ENCODE measurements at regions not wholly inside any gene's neighbourhood (a gene's known extent, or its start where the extent isn't known, plus 50 kb on each side); places are given as distances from the start of the nearest gene placed in this dataset.
"Not testable (repeated sequence)": the region's sequence is repeated elsewhere in the genome, so short reads cannot be mapped to it uniquely, and the experiment has no call there.

DNA sequence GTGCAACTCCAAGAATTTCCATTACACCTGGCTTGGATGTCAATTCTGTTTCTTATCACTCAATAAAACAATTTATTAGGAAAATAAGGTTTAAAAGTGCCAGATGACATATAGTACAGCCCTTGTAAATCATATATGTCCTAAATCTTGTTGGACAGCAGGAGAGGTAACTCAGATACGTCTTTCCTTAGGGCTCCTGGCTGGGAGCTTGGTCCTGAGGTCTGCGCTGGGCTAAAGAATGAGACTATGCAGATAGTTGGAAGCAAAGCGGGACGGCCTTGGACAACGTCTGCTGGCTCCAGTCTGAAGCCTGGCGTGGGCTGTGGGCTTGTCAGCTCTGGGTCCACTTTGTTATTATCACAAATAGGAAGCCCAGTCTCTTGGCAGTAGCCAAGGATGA is 377.0 kb downstream of the DLEU7 start:
- H3K4me3 ChIP-seq (ENCODE audit: low read depth, low read length) = no peak overlapping the region
- in situ Hi-C loops (cut with HindIII; ENCODE audit: low sequenced_read_pairs) = no loop called here
- DNase-seq (ENCODE audit: low read depth) = no peak
- TF ChIP-seq, protein P1, sequence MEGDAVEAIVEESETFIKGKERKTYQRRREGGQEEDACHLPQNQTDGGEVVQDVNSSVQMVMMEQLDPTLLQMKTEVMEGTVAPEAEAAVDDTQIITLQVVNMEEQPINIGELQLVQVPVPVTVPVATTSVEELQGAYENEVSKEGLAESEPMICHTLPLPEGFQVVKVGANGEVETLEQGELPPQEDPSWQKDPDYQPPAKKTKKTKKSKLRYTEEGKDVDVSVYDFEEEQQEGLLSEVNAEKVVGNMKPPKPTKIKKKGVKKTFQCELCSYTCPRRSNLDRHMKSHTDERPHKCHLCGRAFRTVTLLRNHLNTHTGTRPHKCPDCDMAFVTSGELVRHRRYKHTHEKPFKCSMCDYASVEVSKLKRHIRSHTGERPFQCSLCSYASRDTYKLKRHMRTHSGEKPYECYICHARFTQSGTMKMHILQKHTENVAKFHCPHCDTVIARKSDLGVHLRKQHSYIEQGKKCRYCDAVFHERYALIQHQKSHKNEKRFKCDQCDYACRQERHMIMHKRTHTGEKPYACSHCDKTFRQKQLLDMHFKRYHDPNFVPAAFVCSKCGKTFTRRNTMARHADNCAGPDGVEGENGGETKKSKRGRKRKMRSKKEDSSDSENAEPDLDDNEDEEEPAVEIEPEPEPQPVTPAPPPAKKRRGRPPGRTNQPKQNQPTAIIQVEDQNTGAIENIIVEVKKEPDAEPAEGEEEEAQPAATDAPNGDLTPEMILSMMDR (IDR thresholded peaks at IDR 0.05; ENCODE audit: low read depth, low read length, missing control alignments) = no peak

DNA sequence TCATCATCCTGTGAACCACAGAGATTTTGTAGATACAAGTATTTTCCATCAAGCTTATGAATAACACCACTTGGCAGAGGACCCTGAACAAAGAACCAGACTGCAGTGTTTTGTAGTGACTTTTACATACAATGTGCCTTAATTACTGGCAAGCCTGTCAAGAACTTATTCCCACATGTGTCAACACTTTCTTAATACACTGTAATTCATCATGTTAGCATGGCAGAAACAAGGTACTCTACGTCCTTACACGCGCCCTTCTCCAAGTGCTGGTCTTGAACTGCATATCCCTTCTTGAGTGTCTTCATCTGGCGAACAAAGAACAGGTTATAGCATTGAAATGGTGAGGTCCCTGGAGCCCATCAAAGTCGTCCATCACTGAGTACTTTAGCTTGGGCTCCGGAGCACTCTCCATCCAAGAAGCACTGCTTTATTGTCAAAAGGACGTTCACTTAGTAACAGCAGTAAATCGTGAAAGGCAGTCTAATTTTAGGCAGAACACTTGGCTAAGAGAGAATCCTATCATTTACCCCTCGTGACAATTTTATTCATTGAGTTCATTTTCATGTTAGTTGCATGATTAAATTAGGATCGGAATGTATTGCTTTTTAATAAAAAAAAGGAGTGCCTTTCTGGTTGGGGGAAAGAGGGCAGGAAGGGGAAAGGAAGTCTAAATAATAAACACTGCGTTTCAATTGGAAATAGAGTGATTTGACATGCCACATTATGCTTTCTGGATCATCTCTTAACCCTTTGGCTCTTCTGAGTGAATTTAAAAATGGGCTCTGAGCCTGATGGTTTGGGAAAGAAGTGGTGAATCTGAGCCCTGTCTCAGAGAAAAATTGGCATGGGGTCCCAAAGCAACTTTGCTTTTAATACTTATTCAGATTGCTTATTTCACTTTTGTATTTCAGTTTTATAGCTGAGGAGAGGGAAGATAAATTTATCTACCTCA is 376.1 kb downstream of the DLEU7 start:
- in situ Hi-C loops (cut with HindIII; ENCODE audit: low sequenced_read_pairs) = no loop called here
- no peak for DNase-seq (ENCODE audit: low read depth)
- no peak overlapping the region for H3K4me3 ChIP-seq (ENCODE audit: low read depth, low read length)
- TF ChIP-seq, protein P1 (IDR thresholded peaks at IDR 0.05; ENCODE audit: low read depth, low read length, missing control alignments) = no peak

DNA sequence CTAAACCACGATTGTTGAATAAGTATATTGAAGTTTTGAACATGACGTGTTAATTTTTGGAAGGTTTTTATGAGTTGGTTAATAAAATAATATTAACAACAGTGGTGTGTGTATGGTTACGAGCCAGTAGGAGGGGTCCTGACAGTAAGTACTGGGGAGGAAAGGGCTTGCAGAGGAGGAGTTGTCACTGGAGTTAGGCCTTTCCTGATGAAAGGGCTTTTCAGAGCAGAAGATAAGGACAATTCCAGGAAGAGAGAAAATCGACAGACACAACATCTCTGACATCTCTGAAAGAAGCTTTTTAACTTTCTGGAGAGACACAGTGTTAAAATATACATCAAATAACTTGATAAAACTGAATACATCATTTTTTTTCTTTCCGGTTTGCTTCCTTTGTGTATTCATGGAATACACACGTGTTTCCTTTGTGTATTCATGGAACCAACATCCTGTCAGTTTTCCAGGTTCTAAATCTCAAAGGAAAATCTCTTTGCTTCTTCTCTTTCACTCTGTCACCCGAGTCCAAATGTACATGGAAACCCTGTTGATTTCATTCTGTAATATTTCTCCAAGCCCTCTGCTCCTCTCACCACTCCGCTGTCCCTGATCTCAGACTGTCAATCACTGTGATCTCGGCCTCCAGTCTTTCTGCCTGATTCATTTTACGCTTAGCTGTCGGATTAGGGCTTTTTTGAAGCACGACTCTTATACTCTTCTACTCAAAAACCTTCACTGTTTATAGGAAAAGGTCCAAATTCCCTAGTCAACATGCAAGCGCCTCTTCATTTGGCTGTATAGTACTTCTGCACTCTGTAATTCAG is 374.4 kb downstream of the DLEU7 start:
- DNase-seq (ENCODE audit: low read depth) = no peak
- TF ChIP-seq, protein P1 (IDR thresholded peaks at IDR 0.05; ENCODE audit: low read depth, low read length, missing control alignments) = no peak
- no peak overlapping the region for H3K4me3 ChIP-seq (ENCODE audit: low read depth, low read length)
- in situ Hi-C loops (cut with HindIII; ENCODE audit: low sequenced_read_pairs) = no loop called here

DNA sequence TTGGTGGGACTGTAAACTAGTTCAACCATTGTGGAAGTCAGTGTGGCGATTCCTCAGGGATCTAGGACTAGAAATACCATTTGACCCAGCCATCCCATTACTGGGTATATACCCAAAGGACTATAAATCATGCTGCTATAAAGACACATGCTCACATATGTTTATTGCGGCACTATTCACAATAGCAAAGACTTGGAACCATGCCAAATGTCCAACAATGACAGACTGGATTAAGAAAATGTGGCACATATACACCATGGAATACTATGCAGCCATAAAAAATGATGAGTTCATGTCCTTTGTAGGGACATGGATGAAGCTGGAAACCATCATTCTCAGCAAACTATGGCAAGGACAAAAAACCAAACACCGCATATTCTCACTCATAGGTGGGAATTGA is 370.4 kb downstream of the DLEU7 start:
- DNase-seq (ENCODE audit: low read depth); H3K4me3 ChIP-seq (ENCODE audit: low read depth, low read length); in situ Hi-C loops (cut with HindIII; ENCODE audit: low sequenced_read_pairs): not testable (repeated sequence)

DNA sequence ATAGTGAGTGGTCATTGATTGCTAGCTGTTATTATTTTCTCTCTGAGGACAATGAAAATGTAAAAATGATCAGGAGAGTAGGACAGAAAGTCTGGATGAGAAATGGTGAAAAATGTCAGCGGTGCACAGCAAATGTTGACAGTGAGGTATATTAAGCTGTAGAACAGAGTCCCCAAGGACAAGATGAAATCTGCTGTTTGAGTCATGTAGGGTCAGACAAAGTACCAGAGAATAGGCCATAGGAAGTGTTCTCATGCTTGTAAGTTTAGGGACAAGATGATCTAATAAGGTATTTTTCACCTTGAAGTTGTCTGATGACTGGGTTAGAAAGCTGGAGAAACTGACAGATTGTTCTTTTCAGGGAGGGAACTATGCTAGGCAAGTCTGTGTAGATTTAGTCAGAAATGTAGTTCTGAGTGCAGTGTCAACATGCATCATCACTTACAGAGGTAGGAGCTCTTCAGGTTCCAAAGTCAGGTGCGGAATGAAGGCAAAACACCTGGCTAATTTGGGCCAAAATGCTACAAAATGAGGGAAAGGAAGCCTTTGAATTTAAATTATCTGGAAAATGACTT is 369.3 kb downstream of the DLEU7 start:
- no peak for DNase-seq (ENCODE audit: low read depth)
- in situ Hi-C loops (cut with HindIII; ENCODE audit: low sequenced_read_pairs) = no loop called here
- TF ChIP-seq, protein P1 (IDR thresholded peaks at IDR 0.05; ENCODE audit: low read depth, low read length, missing control alignments) = no peak
- H3K4me3 ChIP-seq (ENCODE audit: low read depth, low read length) = no peak overlapping the region

DNA sequence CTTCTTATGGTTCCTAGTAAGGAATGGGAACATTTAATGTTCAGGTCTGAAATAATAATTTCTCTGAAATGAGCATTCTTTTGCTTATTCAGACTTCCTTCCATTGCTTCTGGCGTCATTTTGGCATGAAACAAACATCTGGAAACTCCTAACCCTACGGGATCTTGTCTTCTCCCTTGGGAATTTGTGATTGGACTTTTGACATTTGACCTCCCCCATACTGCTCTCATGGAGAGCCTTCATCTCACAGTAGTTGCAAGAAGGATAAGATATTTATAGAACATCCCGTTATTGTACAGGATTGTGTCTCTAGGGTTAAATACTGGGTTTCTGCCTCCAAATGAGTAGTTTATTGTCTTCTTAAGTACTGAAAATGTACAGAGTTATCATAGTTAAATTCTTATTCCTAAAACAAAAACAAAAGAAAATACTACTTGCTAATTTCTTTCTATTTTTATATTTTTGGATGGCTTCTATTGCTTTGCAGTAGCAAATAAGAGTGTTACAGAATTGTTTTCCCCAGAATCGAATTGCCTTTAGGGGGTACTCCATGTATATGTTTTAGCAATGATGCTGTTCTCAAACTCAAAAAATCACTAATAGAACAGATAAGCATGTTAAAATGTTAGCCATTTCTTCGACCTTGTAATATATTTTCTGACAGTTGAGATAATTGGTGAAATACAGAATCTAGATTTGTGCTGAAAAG is 366.8 kb downstream of the DLEU7 start:
- no peak overlapping the region for H3K4me3 ChIP-seq (ENCODE audit: low read depth, low read length)
- in situ Hi-C loops (cut with HindIII; ENCODE audit: low sequenced_read_pairs) = no loop called here
- TF ChIP-seq, protein P1 (IDR thresholded peaks at IDR 0.05; ENCODE audit: low read depth, low read length, missing control alignments) = no peak
- DNase-seq (ENCODE audit: low read depth) = no peak

Data from astrocyte of the cerebellum (primary cell).